Lower leg skin (tissue), 3 donors: ENCODE measurements at regions not wholly inside any gene's neighbourhood (a gene's known extent, or its start where the extent isn't known, plus 50 kb on each side); places are given as distances from the start of the nearest gene placed in this dataset.

ENCODE experiments used
- CTCF ChIP-seq, 3 donors: fragments of 450-650 bp; IDR thresholded peaks; one replicate each; pipeline ENCODE4 v1.5.1; 2016; ENCODE audit warnings: antibody characterized with exemption in 3 of 3, mild to moderate bottlenecking in 3 of 3, moderate library complexity in 2 of 3
- POLR2A ChIP-seq, 2 donors: fragments of 450-650 bp; IDR thresholded peaks; one replicate each; pipeline ENCODE4 v1.6.1; 2016 to 2017; ENCODE audit warnings: antibody characterized with exemption in 2 of 2, mild to moderate bottlenecking in 1 of 2, moderate library complexity in 1 of 2

DNA sequence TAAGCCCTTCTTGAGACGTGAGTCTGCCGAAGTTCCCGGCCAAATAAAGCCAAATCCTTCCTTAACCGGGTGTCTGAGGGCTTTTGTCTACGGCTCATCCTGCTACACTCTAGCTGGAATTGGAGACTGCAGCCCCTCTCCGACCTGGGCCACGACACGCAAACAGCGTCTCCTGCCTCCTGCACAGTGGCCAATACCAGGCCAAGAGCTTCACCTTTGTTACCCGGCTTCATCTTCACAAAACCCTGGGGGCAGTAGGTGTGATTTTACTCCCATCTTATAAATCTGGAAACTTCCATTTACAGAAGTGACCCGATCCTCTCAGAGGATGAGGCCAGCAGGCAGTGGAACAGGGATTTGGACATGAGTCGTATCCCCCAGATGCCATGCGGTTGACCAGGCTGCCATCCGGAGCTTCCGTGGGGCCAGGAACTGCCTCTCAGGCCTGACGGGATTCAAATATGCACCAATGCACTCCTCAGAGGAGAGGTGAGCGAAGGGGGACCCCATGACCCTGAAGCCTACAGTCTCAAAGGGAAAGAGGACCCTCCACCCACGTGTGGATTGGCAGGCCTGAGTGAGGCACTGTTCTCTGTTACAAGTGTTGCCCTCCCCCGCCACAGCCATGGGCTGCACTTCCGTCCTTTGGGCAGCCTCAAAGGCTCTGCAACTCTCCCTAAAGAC lies 53.2 kb upstream of the KLF13 start:
- TF ChIP-seq CTCF (IDR thresholded peaks at IDR 0.05) (no peak), POLR2A (IDR thresholded peaks at IDR 0.05) (no peak)
